ENCODE measurements at regions not wholly inside any gene's neighbourhood (a gene's known extent, or its start where the extent isn't known, plus 50 kb on each side); places are given as distances from the start of the nearest gene placed in this dataset.

DNA sequence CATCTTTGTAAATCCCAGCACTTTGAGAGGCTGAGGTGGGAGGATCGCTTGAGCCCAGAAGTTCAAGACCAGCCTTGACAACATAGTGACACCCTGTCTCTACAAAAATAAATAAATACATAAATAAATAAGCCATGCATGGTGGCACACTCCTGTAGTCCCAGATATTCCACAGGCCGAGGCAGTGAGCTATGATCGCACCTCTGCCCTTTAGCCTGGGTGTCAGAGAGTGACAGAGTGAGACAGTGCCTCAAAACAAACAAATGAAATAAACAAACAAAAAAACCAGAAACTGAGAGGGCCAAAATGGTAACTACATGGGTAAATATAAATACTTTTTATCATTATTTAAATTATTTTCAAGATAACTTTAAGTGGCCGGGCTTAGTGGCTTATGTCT, 445.4 kb downstream of the ZIC1 start:
- no peak for DNase-seq (ENCODE audit: low read depth)

DNA sequence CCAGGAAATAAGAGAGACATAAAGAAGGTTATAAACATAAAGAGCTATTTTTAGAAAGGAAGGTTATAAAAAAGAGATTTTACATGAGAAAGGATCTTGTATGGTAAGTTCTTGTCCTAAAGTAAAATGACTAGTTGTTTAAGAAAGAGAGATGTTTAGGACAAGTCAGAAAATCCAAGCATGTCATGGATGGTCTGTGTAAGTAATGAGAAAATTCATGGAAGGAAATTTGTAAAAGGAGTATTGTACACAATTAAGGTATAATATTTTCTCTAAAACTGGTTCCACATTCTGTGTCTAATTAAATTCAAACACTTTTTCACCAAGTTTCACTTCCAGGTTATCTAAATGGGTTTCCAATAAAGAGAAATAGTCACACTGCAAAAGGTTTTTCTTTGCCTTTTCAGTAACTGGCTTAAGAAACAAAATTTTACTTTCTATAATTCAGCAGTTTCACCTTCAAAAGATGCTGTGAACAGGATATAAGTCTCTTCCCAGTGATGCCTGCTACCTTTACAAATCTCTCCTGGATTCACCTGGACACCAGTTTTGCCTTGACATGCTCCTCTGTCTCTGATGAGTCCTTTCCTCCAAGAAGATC, 455.7 kb downstream of the ZIC1 start:
- DNase-seq (ENCODE audit: low read depth), result peak; percentile 6

DNA sequence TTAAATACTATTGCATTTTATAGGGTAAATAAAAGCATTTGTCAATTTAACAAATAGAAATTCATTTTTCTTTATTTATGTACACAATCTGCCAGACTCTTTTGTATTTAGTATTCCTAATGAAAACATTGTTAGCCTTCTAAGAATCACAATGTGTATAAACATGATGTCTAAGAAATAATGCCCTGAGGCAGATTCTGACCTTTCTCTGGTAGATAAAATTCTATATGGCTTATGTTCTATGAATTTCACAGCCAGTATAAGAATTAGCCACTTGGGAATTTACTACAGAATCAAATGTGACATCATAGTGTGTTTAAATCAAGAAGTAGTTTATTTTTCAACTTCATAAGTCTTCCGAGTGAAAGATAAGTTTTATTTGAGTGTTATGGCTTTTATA, 457.4 kb downstream of the ZIC1 start:
- no peak for DNase-seq (ENCODE audit: low read depth)

DNA sequence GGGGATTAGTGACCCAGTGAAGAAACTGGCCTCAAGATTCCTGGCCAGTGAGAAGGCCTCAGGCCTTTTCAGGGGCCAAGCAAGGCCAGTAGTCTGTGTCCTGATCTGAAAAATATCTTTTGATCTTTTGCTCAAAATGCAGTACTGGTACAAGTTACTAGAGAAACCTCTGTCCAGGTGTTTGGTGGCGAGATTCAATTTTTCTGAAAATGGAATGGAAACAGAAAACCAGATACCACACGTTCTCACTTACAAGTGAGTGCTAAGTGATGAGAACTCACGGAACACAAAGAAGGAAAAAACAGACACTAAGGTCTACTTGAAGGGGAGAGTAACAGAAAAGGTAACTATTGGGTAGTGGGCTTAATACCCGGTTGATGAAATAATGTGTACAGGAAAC, 463.4 kb downstream of the ZIC1 start:
- no peak for DNase-seq (ENCODE audit: low read depth)

DNA sequence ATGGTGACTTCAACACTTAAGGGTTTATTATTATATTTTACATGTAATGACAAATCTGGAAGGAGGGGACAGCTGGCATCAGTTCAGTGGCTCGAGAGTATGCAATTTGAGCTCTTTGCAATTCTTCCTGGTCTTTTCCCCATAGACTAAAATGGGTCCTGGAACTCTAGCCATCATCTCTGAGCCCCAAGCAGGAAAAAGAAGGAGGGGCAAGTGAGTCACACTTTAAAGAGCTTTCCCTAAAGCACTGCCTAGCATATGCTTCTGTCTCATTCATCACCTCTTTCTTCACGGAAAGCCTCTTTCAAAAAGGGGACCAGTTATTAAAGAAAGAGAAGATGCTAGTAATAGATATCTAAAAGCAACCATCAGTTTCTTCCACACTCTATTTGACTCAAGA, 466.3 kb downstream of the ZIC1 start:
- DNase-seq (ENCODE audit: low read depth), result no peak

DNA sequence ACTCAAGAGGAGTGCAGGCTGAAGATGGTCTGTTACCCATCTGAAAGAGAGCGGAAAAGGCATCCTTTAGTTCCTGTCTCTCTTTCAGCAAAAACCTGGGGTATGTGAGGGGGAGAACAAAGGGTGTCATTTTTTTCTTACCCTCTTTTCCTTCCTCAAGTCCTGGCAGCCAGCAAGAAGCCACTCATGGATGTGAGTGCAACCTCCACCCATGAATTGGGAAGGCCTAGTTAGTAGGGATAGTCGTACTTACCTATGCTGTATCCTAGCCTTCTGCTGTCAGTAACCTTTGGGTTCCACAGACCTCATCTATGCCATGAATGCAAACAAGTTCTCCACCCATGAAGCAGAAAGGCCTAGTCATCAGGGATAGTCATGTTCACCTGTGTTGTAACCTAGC, 472.8 kb downstream of the ZIC1 start:
- peak; percentile 3 for DNase-seq (ENCODE audit: low read depth)

DNA sequence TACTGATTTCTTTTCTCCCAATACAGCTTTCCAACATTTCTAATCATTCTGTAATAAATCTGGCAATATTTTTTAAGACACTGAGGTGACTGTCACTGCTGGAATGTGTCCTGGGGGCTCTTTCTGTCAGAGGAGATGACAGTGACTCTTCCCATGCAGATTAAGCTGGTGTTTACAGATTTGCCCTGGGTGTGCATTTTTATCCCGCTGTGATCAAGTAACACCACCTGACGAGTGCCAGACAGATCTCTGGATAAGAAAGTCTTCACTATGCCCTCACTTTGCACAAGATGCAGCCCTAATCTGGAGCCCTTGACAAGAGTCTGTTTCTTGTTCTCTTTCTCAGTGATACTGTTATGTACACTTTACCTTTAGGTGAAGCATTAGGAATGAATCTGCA, 477.7 kb downstream of the ZIC1 start:
- DNase-seq (ENCODE audit: low read depth), result no peak

DNA sequence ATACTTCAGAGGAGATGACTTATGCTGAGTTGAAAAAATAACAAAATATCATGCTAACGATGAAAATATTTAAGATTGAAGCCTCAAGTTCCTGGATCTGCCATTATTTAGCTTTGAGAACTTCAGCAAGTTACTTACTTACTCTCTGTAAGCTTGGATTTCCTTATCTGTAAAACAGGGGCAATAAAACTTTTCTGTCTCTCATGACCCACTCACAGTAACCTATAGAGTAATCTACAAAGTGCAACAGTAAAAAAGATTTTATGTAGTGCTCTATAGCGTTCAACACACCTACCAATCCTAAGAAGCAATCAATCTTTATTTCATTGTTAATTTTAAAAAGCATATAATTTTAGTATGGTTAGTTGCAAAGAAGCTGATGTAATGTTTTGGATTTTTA, 478.6 kb downstream of the ZIC1 start:
- no peak for DNase-seq (ENCODE audit: low read depth)

DNA sequence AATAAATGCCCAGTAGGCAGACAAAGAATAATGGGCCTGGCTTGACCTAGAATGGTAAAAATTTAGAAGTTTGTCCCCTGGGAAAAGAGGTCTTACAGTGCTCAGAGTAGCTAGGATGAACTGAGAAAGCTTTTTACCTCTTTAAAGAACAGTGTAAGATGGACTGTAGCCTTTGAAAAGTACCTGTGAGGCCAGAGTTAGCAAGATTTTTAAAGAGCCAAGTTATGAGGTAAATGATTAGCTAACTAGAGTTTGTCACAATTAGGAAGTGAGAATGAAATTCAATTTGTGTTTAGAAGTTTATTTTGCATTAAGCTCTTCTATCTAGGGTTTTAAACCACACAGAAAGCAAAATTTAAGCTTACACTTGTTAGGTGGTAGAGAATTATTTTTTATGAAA, 480.9 kb downstream of the ZIC1 start:
- no peak for DNase-seq (ENCODE audit: low read depth)

DNA sequence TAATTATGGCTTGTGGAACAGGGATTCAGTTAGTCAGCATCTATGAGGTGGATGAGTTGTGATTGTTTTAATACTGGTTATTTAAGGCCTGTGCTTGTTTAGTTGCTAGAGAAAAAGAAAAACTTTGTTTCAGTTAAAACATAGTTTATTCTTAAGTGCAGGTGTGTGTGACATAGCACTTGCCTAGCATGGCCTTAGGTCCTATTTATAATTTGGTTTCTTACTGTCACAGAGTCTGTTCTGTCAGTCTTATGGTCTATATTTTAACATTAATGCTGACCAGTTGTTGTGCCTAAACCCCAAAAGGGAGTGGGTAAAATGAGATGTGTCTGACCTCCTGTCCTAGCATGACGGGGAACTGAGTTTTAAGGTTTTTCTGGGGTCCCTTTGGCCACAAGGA, 486.3 kb downstream of the ZIC1 start:
- DNase-seq (ENCODE audit: low read depth), result no peak

DNA sequence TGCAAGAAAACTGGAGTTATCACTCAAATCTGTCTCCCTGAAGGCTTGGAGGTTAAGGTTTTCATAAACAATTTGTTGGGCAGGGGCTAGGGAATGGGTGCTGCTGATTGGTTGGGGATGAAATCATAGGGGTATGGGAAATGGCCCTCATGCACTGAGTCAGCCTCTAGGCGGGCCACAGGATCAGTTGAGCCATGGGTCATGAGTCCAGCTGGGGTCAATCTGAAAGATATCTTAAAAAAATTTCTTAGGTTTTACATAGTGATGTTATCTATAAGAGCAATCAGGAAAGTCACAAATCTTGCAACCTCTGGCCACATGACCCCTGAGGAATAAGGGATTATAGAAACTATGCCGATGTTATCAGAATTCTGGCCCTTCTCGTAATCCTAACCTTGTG, 491.7 kb downstream of the ZIC1 start:
- no peak for DNase-seq (ENCODE audit: low read depth)

DNA sequence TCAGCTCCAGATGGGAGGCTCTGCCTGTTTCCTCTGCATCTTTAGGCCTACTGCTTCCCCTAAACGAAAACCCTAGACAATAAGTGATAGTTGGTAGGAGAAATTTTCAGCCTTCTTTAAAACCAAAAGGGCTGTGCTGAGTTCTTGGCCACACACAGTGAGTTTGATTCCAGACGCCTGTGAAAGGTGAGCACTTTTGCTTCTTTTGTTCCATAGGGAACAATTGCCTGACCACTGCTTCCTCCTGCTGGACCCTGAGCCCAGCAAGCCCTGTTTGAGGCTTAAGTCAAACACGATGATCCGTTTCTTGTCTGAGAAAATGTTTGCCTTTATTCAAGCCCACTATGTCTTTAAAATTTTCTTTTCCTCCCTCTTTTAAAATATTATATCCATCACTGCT, 493.9 kb downstream of the ZIC1 start:
- DNase-seq (ENCODE audit: low read depth), result no peak

DNA sequence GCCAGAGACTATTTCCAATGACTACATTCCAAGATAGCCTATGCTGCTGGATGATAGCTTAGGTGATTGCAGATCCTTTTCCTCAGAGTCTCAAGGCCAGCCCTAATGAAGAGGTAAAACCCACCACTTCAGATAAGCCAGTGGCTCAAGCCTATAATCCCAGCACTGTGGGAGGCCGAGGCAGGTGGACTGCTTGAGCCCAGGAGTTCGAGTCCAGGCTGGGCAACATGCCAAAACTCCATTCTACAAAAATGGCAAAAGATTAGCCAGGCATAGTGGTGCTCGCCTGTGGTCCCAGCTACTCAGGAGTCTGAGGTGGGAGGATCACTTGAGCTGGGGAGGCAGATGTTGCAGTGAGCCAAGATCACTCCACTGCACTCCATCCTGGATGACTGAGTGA, 495.3 kb downstream of the ZIC1 start:
- no peak for DNase-seq (ENCODE audit: low read depth)

DNA sequence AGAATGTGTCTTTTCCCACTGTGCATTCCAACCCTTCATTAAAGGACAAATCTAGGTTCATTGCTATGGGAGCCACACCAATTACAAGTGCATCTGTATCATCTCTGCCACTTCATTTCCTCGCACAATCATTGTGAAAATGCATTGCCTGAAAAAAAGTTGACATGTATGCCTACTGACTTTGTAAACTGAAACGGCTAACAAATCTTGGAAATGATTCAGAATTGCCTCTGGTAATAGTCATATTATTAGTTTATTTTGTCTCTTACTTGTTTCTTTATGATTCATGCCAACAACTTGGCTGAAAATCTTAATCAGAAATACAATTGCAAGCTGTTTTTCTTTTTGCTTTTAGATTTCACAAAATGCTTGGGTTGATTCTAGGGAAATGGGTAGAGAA, 497.1 kb downstream of the ZIC1 start:
- peak; percentile 35 for DNase-seq (ENCODE audit: low read depth)

DNA sequence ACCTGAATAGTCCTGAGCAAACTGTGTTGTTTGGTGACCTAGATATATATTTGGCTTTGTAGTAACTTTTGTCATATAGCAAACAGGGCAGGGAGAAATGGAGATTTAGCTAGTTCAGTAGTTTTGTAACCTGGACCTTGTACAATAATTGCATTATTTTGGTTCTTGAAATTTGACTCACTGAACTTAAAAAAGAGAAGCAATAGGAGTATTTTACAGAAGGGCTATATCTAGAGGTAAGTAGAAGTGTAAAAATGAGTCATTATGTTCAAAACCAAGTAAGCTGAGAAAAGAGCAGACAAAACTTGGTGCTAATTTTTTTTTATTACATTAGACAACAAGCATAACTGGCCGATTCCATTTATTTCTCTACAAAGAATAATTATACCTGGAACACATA, 505.4 kb downstream of the ZIC1 start:
- DNase-seq (ENCODE audit: low read depth), result no peak

DNA sequence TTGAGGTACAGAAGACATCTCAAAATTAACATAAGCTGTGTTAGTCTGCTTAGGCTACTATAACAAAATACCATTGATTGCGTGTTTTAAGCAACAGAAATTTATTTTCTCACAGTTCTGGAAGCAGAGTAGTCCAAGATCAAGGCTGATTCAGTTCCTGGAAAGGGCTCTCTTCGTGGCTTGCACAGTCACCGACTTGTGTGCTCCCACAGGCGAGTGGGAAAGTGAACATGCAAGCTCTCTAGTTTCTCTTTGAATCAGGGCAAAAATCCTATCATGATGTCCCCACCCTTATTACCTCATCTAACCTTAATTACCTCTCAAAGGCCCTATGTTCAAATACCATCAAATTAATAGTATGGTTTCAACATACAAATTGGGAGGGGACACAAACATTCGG, 505.9 kb downstream of the ZIC1 start:
- peak; percentile 22 for DNase-seq (ENCODE audit: low read depth)

DNA sequence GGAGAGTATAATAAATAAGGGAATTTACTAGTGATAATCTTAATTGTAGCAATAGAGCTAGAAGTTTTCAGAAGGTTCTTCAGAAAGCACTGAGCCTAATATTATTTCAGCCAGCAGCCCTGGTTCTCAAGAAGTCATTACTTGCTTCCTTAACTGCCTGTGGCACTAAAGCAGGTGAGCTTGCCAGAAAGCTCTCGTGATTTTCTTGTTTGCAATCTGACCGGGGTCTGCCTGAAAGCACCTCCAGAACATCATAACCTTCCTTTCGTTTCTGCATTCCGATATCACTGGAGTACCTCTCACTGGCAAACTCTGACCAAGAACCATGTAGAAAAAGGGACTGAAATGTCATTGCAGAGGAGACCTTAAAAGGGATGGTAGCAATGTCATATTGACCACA, 510.3 kb downstream of the ZIC1 start:
- no peak for DNase-seq (ENCODE audit: low read depth)

DNA sequence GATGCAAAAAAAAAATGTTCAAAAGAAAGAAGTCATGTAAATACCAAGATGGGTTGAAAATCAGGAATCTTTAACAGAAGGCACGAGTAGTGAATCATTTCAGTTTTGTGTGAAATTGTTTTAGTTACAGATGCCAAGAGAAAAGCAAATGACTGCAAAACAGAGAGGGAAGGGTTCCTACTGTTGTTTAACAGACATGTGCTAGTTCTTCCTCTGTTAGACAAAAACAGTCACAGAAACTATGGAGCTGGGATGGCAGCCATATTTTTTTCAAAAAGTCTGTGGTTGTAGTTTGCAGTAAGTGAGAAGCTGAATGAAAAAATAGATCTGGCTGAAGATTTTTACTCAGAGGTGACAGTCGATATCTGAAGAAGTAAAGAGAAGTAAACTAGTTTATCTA, 511.9 kb downstream of the ZIC1 start:
- DNase-seq (ENCODE audit: low read depth), result peak; percentile 12

DNA sequence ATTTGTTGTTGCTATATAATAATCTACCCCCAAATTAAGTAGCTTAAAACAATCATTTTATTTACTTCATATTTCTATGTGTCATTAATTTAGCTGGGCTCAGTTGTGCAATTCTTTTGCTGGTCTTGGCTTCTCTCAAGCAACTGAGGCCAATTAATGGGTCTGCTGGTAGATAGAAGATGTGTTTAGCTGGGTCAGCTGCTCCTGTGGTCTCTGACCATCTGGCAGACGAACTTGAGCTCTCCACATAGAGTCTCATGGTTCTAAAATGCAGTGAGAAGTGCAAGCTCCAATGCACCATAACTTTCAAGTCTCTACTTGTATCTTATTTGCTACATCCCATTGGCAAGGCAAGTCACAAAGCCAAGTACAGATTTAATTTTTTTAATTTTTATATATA, 515.6 kb downstream of the ZIC1 start:
- no peak for DNase-seq (ENCODE audit: low read depth)

DNA sequence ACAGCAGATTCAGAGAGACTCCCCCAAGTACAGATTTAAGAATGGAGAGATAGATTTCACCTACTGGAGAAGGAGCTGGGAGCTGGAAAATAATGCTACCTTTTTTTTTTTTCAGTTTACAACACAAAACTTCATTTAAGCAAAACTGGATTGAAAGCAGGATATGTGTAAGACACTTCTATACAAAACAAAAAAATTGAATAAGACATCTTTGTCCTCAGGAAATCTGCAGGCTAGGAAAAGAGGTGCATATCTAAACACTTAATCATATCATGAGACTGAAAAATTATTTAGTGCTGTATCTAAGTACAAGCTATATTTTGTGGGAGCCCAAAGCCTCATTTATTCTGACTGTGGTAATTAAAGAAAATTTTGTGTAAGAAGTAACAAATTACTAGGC, 516.1 kb downstream of the ZIC1 start:
- DNase-seq (ENCODE audit: low read depth), result no peak

DNA sequence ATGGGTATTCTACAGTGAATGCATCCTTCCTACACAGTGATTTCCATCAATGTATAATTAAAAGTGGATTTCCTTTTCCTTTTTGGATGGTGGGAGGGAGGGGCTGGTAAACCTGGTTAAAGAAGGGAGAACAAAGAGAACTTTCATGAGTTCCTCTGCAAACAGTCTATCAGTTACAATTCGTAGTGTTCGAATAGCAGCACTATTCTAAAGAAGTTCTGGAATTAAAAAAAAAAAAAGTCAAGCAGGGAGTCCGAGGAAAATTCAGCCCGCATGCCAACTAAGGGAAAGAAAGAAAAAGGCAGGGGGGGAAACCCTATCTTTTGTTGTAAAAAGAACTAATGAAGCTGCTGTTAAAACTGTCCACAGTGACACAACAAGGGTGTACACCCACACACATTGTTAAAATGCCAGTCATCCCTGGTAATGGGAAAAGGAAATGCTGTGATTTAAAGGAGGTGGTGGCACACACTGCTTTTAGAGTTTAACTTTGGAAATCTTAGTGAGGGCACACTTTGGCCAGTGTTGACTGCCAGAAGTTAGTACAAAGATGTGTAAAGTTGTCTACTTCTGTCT, 521.2 kb downstream of the ZIC1 start:
- DNase-seq (ENCODE audit: low read depth), result peak; percentile 57

DNA sequence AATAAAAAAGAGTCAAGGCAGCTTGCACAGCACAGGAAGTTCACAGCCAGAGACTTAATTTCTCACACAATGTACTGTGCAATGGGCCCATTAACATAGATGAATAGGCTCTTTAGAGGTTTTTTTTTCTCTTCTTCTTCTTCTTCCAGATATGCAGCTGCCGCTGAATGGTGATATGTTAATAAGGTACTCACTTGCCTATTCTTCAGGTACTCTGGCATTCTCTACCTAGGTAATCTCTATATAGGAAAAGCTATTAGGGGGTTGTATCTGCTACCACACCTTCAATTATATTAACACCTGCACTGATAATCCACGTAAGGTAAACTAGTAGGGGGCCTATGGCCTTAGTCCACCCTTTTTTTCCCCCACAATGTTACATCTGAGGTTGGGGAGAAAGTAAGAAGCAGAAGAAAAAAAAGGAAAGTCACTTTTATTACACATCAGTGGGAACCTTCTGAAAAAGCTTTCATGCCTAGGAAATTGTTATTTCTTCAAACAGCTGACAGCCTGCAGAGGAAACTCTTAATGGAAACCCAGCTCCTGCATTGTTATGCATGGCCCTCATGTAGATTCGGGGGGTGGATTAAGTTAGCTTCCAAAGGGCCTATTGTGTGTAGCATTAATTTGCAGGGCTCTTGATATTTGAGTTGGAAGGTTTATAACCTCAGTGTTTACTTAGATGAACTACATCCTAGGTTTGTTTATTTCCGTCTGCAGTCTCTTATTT, 525.5 kb downstream of the ZIC1 start:
- no peak for DNase-seq (ENCODE audit: low read depth)

DNA sequence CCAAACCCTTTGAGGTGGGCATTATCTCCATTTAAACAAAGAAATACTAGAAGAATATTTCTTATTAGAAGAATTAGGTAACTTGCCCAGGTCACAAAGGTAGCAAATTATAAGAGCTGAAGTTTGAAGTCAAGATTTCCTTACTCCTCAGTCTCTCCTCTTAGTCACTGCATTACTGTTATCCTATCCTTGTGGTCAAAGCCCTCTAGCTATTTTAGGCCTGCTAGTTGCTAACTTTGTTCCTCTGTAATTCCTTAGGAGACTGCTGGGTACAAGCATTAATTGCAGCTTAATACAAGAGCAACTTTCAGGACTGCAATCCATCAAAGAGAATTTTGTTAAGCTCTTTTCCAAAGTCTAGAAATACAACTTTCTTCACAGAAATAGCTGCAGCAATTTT, 528.2 kb downstream of the ZIC1 start:
- peak; percentile 23 for DNase-seq (ENCODE audit: low read depth)

DNA sequence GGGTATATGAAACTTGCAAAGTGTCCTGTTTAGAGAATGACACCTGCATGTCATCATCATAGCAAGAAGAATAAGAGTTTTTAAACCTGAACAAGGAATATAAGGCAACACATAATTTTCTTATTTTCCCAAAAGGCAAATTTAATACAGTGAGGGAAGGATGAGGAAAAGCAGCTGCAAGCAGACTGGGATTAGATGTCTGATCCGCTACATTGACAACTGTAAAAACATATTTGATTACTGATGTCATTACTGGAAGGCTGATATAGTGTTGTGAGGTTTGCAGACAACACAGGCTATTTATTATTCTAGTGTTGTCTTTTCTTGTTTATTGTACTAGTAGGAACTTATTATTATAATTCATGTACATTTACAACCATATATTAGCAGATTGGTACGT, 528.7 kb downstream of the ZIC1 start:
- DNase-seq (ENCODE audit: low read depth), result no peak

Measured in iris pigment epithelial cell (primary cell).